ENCODE measurements at regions not wholly inside any gene's neighbourhood (a gene's known extent, or its start where the extent isn't known, plus 50 kb on each side); places are given as distances from the start of the nearest gene placed in this dataset.
A peak's percentile ranks its signal among the peaks of the same experiment; 100 is the strongest.

- no peak for FAIRE-seq
- Histone ChIP-seq H2AFZ (ENCODE audit: control insufficient read depth, low read length) (no peak overlapping the region), H3K9me1 (ENCODE audit: control insufficient read depth, extremely low read depth, insufficient read depth, low read length) (no peaks in the 10 kb centered on the region), H3K4me3 (ENCODE audit: control insufficient read depth in 2 of 3, extremely low read depth in 1 of 3, insufficient read depth in 2 of 3, low read depth in 1 of 3, low read length in 3 of 3) (no peak overlapping the region), H3K79me2 (ENCODE audit: control insufficient read depth, insufficient read depth, low read length) (no peaks in the 10 kb centered on the region), H4K20me1 (ENCODE audit: control insufficient read depth, extremely low read depth, insufficient read depth, low read length) (no peaks in the 10 kb centered on the region), H3K4me1 (ENCODE audit: control insufficient read depth, extremely low read depth, insufficient read depth, low read length) (no peaks in the 10 kb centered on the region), H3K9me3 (ENCODE audit: control insufficient read depth, low read depth, low read length) (no peaks in the 10 kb centered on the region), H3K9ac (ENCODE audit: control insufficient read depth, extremely low read depth, insufficient read depth, low read length) (no peak overlapping the region), H3K36me3 (ENCODE audit: control insufficient read depth in 2 of 2, extremely low read depth in 1 of 2, insufficient read depth in 2 of 2, low read length in 2 of 2) (no peaks in the 10 kb centered on the region), H3K27me3 (ENCODE audit: control insufficient read depth, extremely low read depth, insufficient read depth, low read length) (no peaks in the 10 kb centered on the region), H3K27ac (ENCODE audit: control insufficient read depth, insufficient read depth, low read length) (no peak overlapping the region), H3K4me2 (ENCODE audit: control insufficient read depth, extremely low read depth, insufficient read depth, low read depth, low read length) (no peak overlapping the region)
- no peak for TF ChIP-seq CTCF (optimal IDR thresholded peaks at IDR 0.05 in 1 of 3, IDR thresholded peaks at IDR 0.05 in 1 of 3, conservative IDR thresholded peaks at IDR 0.05 in 1 of 3; ENCODE audit: extremely low read depth in 1 of 3, insufficient read depth in 2 of 3, low read length in 3 of 3)
- TF ChIP-seq EZH2 (IDR thresholded peaks at IDR 0.05; ENCODE audit: low read length) = no peak
- no peak for DNase-seq (ENCODE audit: low read depth, low spot score)
- dilution Hi-C loops (cut with MboI; ENCODE audit: extremely low pct_ligation_motif_present, low sequenced_read_pairs) = no loop called here
These were observed 344.5 kb upstream of the TNP1 start for GRCh38 chr2:217204358-217204757.

- FAIRE-seq (no peak), DNase-seq (ENCODE audit: low read depth, low spot score) (no peak)
- dilution Hi-C loops (cut with MboI; ENCODE audit: extremely low pct_ligation_motif_present, low sequenced_read_pairs) = no loop called here
These were observed 343.2 kb upstream of the TNP1 start for GRCh38 chr2:217203086-217203485.

More at GRCh38 chr2:217203086-217203485, 343.2 kb upstream of the TNP1 start:
- H4K20me1 ChIP-seq (ENCODE audit: control insufficient read depth, extremely low read depth, insufficient read depth, low read length) = no peaks in the 10 kb centered on the region
- H3K9me3 ChIP-seq (ENCODE audit: control insufficient read depth, low read depth, low read length) = no peaks in the 10 kb centered on the region
- TF ChIP-seq CTCF (optimal IDR thresholded peaks at IDR 0.05 in 1 of 3, IDR thresholded peaks at IDR 0.05 in 1 of 3, conservative IDR thresholded peaks at IDR 0.05 in 1 of 3; ENCODE audit: extremely low read depth in 1 of 3, insufficient read depth in 2 of 3, low read length in 3 of 3) (no peak), EZH2 (IDR thresholded peaks at IDR 0.05; ENCODE audit: low read length) (no peak)
- no peaks in the 10 kb centered on the region for H3K9me1 ChIP-seq (ENCODE audit: control insufficient read depth, extremely low read depth, insufficient read depth, low read length)
- no peaks in the 10 kb centered on the region for H3K79me2 ChIP-seq (ENCODE audit: control insufficient read depth, insufficient read depth, low read length)
- H3K4me1 ChIP-seq (ENCODE audit: control insufficient read depth, extremely low read depth, insufficient read depth, low read length) = no peaks in the 10 kb centered on the region
- H3K4me2 ChIP-seq (ENCODE audit: control insufficient read depth, extremely low read depth, insufficient read depth, low read depth, low read length) = no peak overlapping the region
- no peak overlapping the region for H3K4me3 ChIP-seq (ENCODE audit: control insufficient read depth in 2 of 3, extremely low read depth in 1 of 3, insufficient read depth in 2 of 3, low read depth in 1 of 3, low read length in 3 of 3)
- no peak overlapping the region for H3K27ac ChIP-seq (ENCODE audit: control insufficient read depth, insufficient read depth, low read length)
- no peak overlapping the region for H3K9ac ChIP-seq (ENCODE audit: control insufficient read depth, extremely low read depth, insufficient read depth, low read length)
- H2AFZ ChIP-seq (ENCODE audit: control insufficient read depth, low read length) = peak overlapping the region; percentile 30
- H3K27me3 ChIP-seq (ENCODE audit: control insufficient read depth, extremely low read depth, insufficient read depth, low read length) = no peaks in the 10 kb centered on the region
- no peaks in the 10 kb centered on the region for H3K36me3 ChIP-seq (ENCODE audit: control insufficient read depth in 2 of 2, extremely low read depth in 1 of 2, insufficient read depth in 2 of 2, low read length in 2 of 2)

All from keratinocyte (primary cell).